Caco-2 (cell line): ENCODE measurements at regions not wholly inside any gene's neighbourhood (a gene's known extent, or its start where the extent isn't known, plus 50 kb on each side); places are given as distances from the start of the nearest gene placed in this dataset.

Source experiments
- BruUV-seq: library from RNA; stranded (reverse); fragments of 400-500 nt; replicated peaks from 2 replicates; lab custom pipeline; 2021; lab: Mats Ljungman, UMichigan
- CTCF ChIA-PET: fragments of 300-600 bp; sonication (Branson Sonifier 250); formaldehyde crosslinking; loops from one replicate; lab custom pipeline; 2022; ENCODE audit warnings: antibody characterized with exemption; lab: Charles Lee
- POLR2A ChIA-PET: fragments of 300-600 bp; sonication (Branson Sonifier 250); formaldehyde crosslinking; loops from one replicate; lab custom pipeline; 2022; ENCODE audit warnings: antibody characterized with exemption; lab: Charles Lee
- DNase-seq, 2 experiments: peaks; one replicate each; pipeline versions ENCODE4 v3.0.0 to v3.0.0-alpha.2; 2020 to 2022
- H3K27me3 ChIP-seq: replicated peaks from 2 replicates; pipeline ENCODE4 v1.6.0; 2011; ENCODE audit warnings: low read length; ENCODE audit not compliant: control insufficient read depth, insufficient read depth
- H3K36me3 ChIP-seq: 2 replicates; pipeline ENCODE4 v1.5.1; 2011; ENCODE audit warnings: low read length; ENCODE audit not compliant: control insufficient read depth, insufficient read depth
- H3K4me1 ChIP-seq: fragments of 250-450 bp; sonication (Bioruptor Pico); 2 replicates; pipeline ENCODE4 v1.5.1; 2020; ENCODE audit warnings: mild to moderate bottlenecking
- H3K4me3 ChIP-seq: 2 replicates; pipeline ENCODE4 v1.5.1; 2011; ENCODE audit warnings: low read depth, mild to moderate bottlenecking, control low read depth, low read length
- H3K9me3 ChIP-seq: fragments of 250-450 bp; sonication (Bioruptor Pico); 2 replicates; pipeline ENCODE4 v1.5.1; 2020; ENCODE audit warnings: mild to moderate bottlenecking, moderate library complexity
- H3K27ac Mint-ChIP-seq: one replicate; pipeline ENCODE4 v1.8.0; 2022; ENCODE audit warnings: mixed read lengths; ENCODE audit not compliant: unreplicated experiment
- H3K27me3 Mint-ChIP-seq: one replicate; pipeline ENCODE4 v1.8.0; 2022; ENCODE audit warnings: mixed read lengths; ENCODE audit not compliant: insufficient read depth, unreplicated experiment
- H3K36me3 Mint-ChIP-seq: one replicate; pipeline ENCODE4 v1.8.0; 2022; ENCODE audit warnings: mild to moderate bottlenecking, mixed read lengths; ENCODE audit not compliant: insufficient read depth, unreplicated experiment
- H3K4me1 Mint-ChIP-seq: one replicate; pipeline ENCODE4 v1.8.0; 2022; ENCODE audit warnings: low read depth, mixed read lengths; ENCODE audit not compliant: unreplicated experiment
- H3K4me3 Mint-ChIP-seq: one replicate; pipeline ENCODE4 v1.8.0; 2022; ENCODE audit warnings: mild to moderate bottlenecking, moderate library complexity, mixed read lengths; ENCODE audit not compliant: unreplicated experiment
- H3K9me3 Mint-ChIP-seq: one replicate; pipeline ENCODE4 v1.8.0; 2022; ENCODE audit warnings: mixed read lengths; ENCODE audit not compliant: unreplicated experiment
- CTCF ChIP-seq, 2 experiments: fragments of 200-600 bp in 1 of 2; IDR thresholded peaks; 1 replicate in 1 of 2; 2 replicates in 1 of 2; pipeline versions ENCODE4 v1.5.1 to v1.8.0; 2011 to 2022; ENCODE audit warnings: antibody characterized with exemption in 1 of 2, control low read depth in 1 of 2, inconsistent platforms in 1 of 2, low read depth in 1 of 2, low read length in 1 of 2, mild to moderate bottlenecking in 1 of 2, moderate library complexity in 1 of 2; ENCODE audit not compliant: insufficient read depth in 1 of 2, severe bottlenecking in 1 of 2, unreplicated experiment in 1 of 2
- intact Hi-C: fragments of 100-400 bp; cut with micrococcal nuclease; formaldehyde crosslinking; loops from one replicate; pipeline ENCODE4 v1.10.0; 2022; ENCODE audit not compliant: unreplicated experiment

- no peaks in the 10 kb centered on the region for H3K36me3 Mint-ChIP-seq
- H3K27me3 Mint-ChIP-seq = no peaks in the 10 kb centered on the region
Observed at GRCh38 chr5:92952243-92952642, 628.8 kb downstream of the NR2F1-AS1 start.

DNA sequence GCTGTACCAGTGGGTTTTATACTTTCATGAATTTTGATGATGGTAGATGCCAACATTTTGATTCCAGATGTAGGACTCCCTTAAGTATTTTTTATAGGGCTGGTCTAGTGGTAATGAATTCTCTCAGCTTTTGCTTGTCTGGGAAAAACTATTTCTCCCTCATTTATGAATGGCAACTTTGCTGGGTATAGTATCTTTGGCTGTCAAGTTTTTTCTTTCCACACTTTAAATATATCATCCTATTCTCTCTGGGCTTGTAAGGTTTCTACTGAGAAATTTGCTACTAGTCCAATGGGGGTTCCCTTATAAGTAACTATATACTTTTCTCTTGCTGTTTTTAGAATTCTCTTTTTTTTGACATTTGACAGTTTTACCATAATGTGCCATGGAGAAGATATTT is 629.3 kb downstream of the NR2F1-AS1 start:
- ChIA-PET CTCF (no interaction called here), POLR2A (no interaction called here)
- DNase-seq = no peak
- no peak overlapping the region for H3K27ac Mint-ChIP-seq
- no TSS peak for BruUV-seq
- peaks cover 25% of the 10 kb centered on the region for H3K9me3 Mint-ChIP-seq
- no peaks in the 10 kb centered on the region for H3K36me3 Mint-ChIP-seq
- no peak for TF ChIP-seq CTCF (IDR thresholded peaks at IDR 0.05; ENCODE audit: insufficient read depth in 1 of 2, low read depth in 1 of 2, low read length in 1 of 2, severe bottlenecking in 1 of 2, unreplicated experiment in 1 of 2)
- intact Hi-C loops = no loop called here
- Histone ChIP-seq H3K4me3 (no peak overlapping the region), H3K36me3 (no peaks in the 10 kb centered on the region), H3K27me3 (no peaks in the 10 kb centered on the region), H3K4me1 (no peaks in the 10 kb centered on the region), H3K9me3 (0 out of 2 replicates have a peak, but pooled peaks cover 4% of the 10 kb centered on the region)
- no peaks in the 10 kb centered on the region for H3K4me1 Mint-ChIP-seq
- no peak overlapping the region for H3K4me3 Mint-ChIP-seq
- no peaks in the 10 kb centered on the region for H3K27me3 Mint-ChIP-seq

More at GRCh38 chr5:92952243-92952642, 628.8 kb downstream of the NR2F1-AS1 start:
- Histone ChIP-seq H3K9me3 (0 out of 2 replicates have a peak, but pooled peaks cover 4% of the 10 kb centered on the region), H3K4me3 (no peak overlapping the region), H3K36me3 (no peaks in the 10 kb centered on the region), H3K27me3 (no peaks in the 10 kb centered on the region), H3K4me1 (no peaks in the 10 kb centered on the region)
- peaks cover 25% of the 10 kb centered on the region for H3K9me3 Mint-ChIP-seq
- POLR2A ChIA-PET = no interaction called here
- BruUV-seq = no TSS peak
- intact Hi-C loops = no loop called here
- CTCF ChIA-PET = no interaction called here
- H3K27ac Mint-ChIP-seq = no peak overlapping the region
- no peaks in the 10 kb centered on the region for H3K4me1 Mint-ChIP-seq
- H3K4me3 Mint-ChIP-seq = no peak overlapping the region
- no peak for DNase-seq
- TF ChIP-seq CTCF (IDR thresholded peaks at IDR 0.05; ENCODE audit: insufficient read depth in 1 of 2, low read depth in 1 of 2, low read length in 1 of 2, severe bottlenecking in 1 of 2, unreplicated experiment in 1 of 2) = no peak

GRCh38 chr5:92946546-92946945 is 634.5 kb downstream of the NR2F1-AS1 start:
- no peak for DNase-seq
- no peaks in the 10 kb centered on the region for H3K36me3 Mint-ChIP-seq
- H3K9me3 ChIP-seq = no peaks in the 10 kb centered on the region
- intact Hi-C loops = no loop called here
- ChIA-PET POLR2A (no interaction called here), CTCF (no interaction called here)
- no peaks in the 10 kb centered on the region for H3K4me1 ChIP-seq
- BruUV-seq = no TSS peak
- no peaks in the 10 kb centered on the region for H3K27me3 Mint-ChIP-seq
- no peak overlapping the region for H3K27ac Mint-ChIP-seq
- H3K9me3 Mint-ChIP-seq = peaks cover 11% of the 10 kb centered on the region
- H3K4me1 Mint-ChIP-seq = no peaks in the 10 kb centered on the region
- H3K4me3 ChIP-seq = no peak overlapping the region
- H3K36me3 ChIP-seq = no peaks in the 10 kb centered on the region
- no peak overlapping the region for H3K4me3 Mint-ChIP-seq
- TF ChIP-seq CTCF (IDR thresholded peaks at IDR 0.05; ENCODE audit: insufficient read depth in 1 of 2, low read depth in 1 of 2, low read length in 1 of 2, severe bottlenecking in 1 of 2, unreplicated experiment in 1 of 2) = no peak
- H3K27me3 ChIP-seq = no peaks in the 10 kb centered on the region
